ENCODE measurements at regions not wholly inside any gene's neighbourhood (a gene's known extent, or its start where the extent isn't known, plus 50 kb on each side); places are given as distances from the start of the nearest gene placed in this dataset.

- DNase-seq (ENCODE audit: low spot score): no peak
Observed at GRCh38 chr2:120828829-120829632, 93.4 kb downstream of the GLI2 start.

GRCh38 chr2:120829633-120830025, 94.0 kb downstream of the GLI2 start:
- DNase-seq (ENCODE audit: low spot score): no peak

- no peak for DNase-seq (ENCODE audit: low spot score)
Observed at GRCh38 chr2:120830096-120830830, 94.6 kb downstream of the GLI2 start.

- DNase-seq (ENCODE audit: low spot score): no peak
Observed at GRCh38 chr2:120831086-120831485, 95.4 kb downstream of the GLI2 start.

- DNase-seq (ENCODE audit: low spot score): no peak
Observed at GRCh38 chr2:120831891-120832290, 96.2 kb downstream of the GLI2 start.

GRCh38 chr2:120832296-120833070, 96.8 kb downstream of the GLI2 start:
- DNase-seq (ENCODE audit: low spot score): no peak

GRCh38 chr2:120833127-120833675, 97.5 kb downstream of the GLI2 start:
- no peak for DNase-seq (ENCODE audit: low spot score)

- DNase-seq (ENCODE audit: low spot score): no peak
Observed at GRCh38 chr2:120834206-120834605, 98.5 kb downstream of the GLI2 start.

GRCh38 chr2:120836281-120836680, 100.6 kb downstream of the GLI2 start:
- no peak for DNase-seq (ENCODE audit: low spot score)

- no peak for DNase-seq (ENCODE audit: low spot score)
Observed at GRCh38 chr2:120840795-120841487, 105.3 kb downstream of the GLI2 start.

- DNase-seq (ENCODE audit: low spot score): no peak
Observed at GRCh38 chr2:120842456-120843439, 107.1 kb downstream of the GLI2 start.

GRCh38 chr2:120844070-120844738, 108.5 kb downstream of the GLI2 start:
- no peak for DNase-seq (ENCODE audit: low spot score)

GRCh38 chr2:120845277-120845676, 109.6 kb downstream of the GLI2 start:
- DNase-seq (ENCODE audit: low spot score): no peak

- no peak for DNase-seq (ENCODE audit: low spot score)
Observed at GRCh38 chr2:120846406-120847095, 110.9 kb downstream of the GLI2 start.

GRCh38 chr2:120847700-120848321, 112.1 kb downstream of the GLI2 start:
- DNase-seq (ENCODE audit: low spot score): no peak

GRCh38 chr2:120849278-120849677, 113.6 kb downstream of the GLI2 start:
- no peak for DNase-seq (ENCODE audit: low spot score)

- DNase-seq (ENCODE audit: low spot score): no peak
Observed at GRCh38 chr2:120850551-120850950, 114.9 kb downstream of the GLI2 start.

GRCh38 chr2:120851116-120851773, 115.6 kb downstream of the GLI2 start:
- no peak for DNase-seq (ENCODE audit: low spot score)

All from COLO829 (cell line).